ENCODE measurements at regions not wholly inside any gene's neighbourhood (a gene's known extent, or its start where the extent isn't known, plus 50 kb on each side); places are given as distances from the start of the nearest gene placed in this dataset.

- no peak for DNase-seq
Observed at GRCh38 chr20:57938158-57939108, 228.6 kb upstream of the PMEPA1 start.

- DNase-seq = no peak
Observed at GRCh38 chr20:57936636-57937385, 227.0 kb upstream of the PMEPA1 start.

- no peak for DNase-seq
Observed at GRCh38 chr20:57934913-57935312, 225.1 kb upstream of the PMEPA1 start.

- DNase-seq = no peak
Observed at GRCh38 chr20:57934007-57934805, 224.4 kb upstream of the PMEPA1 start.

- no peak for DNase-seq
Observed at GRCh38 chr20:57932227-57932864, 222.5 kb upstream of the PMEPA1 start.

GRCh38 chr20:57930351-57930750, 220.5 kb upstream of the PMEPA1 start:
- no peak for DNase-seq

GRCh38 chr20:57928181-57928967, 218.6 kb upstream of the PMEPA1 start:
- DNase-seq = no peak

GRCh38 chr20:57927376-57927775, 217.6 kb upstream of the PMEPA1 start:
- no peak for DNase-seq

- DNase-seq = no peak
Observed at GRCh38 chr20:57922706-57923105, 212.9 kb upstream of the PMEPA1 start.

GRCh38 chr20:57922083-57922482, 212.3 kb upstream of the PMEPA1 start:
- no peak for DNase-seq

- DNase-seq = no peak
Observed at GRCh38 chr20:57921676-57922075, 211.9 kb upstream of the PMEPA1 start.

- DNase-seq = no peak
Observed at GRCh38 chr20:57920971-57921370, 211.2 kb upstream of the PMEPA1 start.

GRCh38 chr20:57919049-57919448, 209.2 kb upstream of the PMEPA1 start:
- DNase-seq = no peak

- no peak for DNase-seq
Observed at GRCh38 chr20:57918551-57918950, 208.7 kb upstream of the PMEPA1 start.

- no peak for DNase-seq
Observed at GRCh38 chr20:57914205-57914604, 204.4 kb upstream of the PMEPA1 start.

- no peak for DNase-seq
Observed at GRCh38 chr20:57913156-57913930, 203.5 kb upstream of the PMEPA1 start.

- no peak for DNase-seq
Observed at GRCh38 chr20:57912227-57912582, 202.4 kb upstream of the PMEPA1 start.

GRCh38 chr20:57911512-57912226, 201.9 kb upstream of the PMEPA1 start:
- DNase-seq = no peak

- DNase-seq = no peak
Observed at GRCh38 chr20:57910716-57911115, 200.9 kb upstream of the PMEPA1 start.

- DNase-seq = no peak
Observed at GRCh38 chr20:57909763-57910331, 200.0 kb upstream of the PMEPA1 start.
